Left lung (tissue), 4 donors: ENCODE measurements at regions not wholly inside any gene's neighbourhood (a gene's known extent, or its start where the extent isn't known, plus 50 kb on each side); places are given as distances from the start of the nearest gene placed in this dataset.

Experiments used
- ATAC-seq: fragments of 200-7000 bp; cut with Tn5 transposase; one replicate; pipeline ENCODE4 v1.9.1; 2020; ENCODE audit warnings: moderate library complexity
- DNase-seq, 4 donors: peaks; one replicate each; pipeline ENCODE4 v3.0.0-alpha.2; 2013 to 2020
- H3K27ac ChIP-seq, 2 donors: fragments of 200-600 bp; sonication (generic) in 1 of 2; one replicate each; pipeline versions ENCODE4 v1.5.0 to v1.8.0; 2020 to 2021
- H3K27me3 ChIP-seq, 2 donors: fragments of 200-600 bp; sonication (generic) in 1 of 2; one replicate each; pipeline versions ENCODE4 v1.5.0 to v1.8.0; 2020 to 2021
- H3K36me3 ChIP-seq, 2 donors: fragments of 200-600 bp; sonication (generic) in 1 of 2; one replicate each; pipeline versions ENCODE4 v1.5.0 to v1.8.0; 2020 to 2021
- H3K4me1 ChIP-seq, 2 donors: fragments of 200-600 bp; one replicate each; pipeline ENCODE4 v1.8.0; 2021
- H3K4me3 ChIP-seq, 2 donors: fragments of 200-600 bp; sonication (generic) in 1 of 2; one replicate each; pipeline versions ENCODE4 v1.5.0 to v1.8.0; 2020 to 2021; ENCODE audit warnings: mild to moderate bottlenecking in 1 of 2
- H3K9me3 ChIP-seq, 2 donors: fragments of 200-600 bp; sonication (generic) in 1 of 2; one replicate each; pipeline versions ENCODE4 v1.5.0 to v1.8.0; 2020 to 2021
- CTCF ChIP-seq, 2 donors: fragments of 200-600 bp; sonication (generic) in 1 of 2; IDR thresholded peaks; one replicate each; pipeline versions ENCODE4 v1.5.0 to v1.8.0; 2021; ENCODE audit warnings: antibody characterized with exemption in 2 of 2
- intact Hi-C, 2 donors: fragments of 100-400 bp; cut with DNase I; formaldehyde crosslinking; loops; one replicate each; pipeline versions ENCODE4 v1.11.2 to v1.14.2; 2022
- donor health status: DM: no; HTN: yes; CAD: no.
- donor health status: DM: no; HTN: no; CAD: no.

GRCh38 chr2:175401956-175402469 lies 220.5 kb upstream of the ATP5MC3 start:
- no peak for DNase-seq
- Histone ChIP-seq H3K9me3 (no peaks in the 10 kb centered on the region), H3K36me3 (no peaks in the 10 kb centered on the region), H3K27ac (no peak overlapping the region), H3K4me3 (no peak overlapping the region), H3K4me1 (no peaks in the 10 kb centered on the region), H3K27me3 (no peaks in the 10 kb centered on the region)
- TF ChIP-seq CTCF (IDR thresholded peaks at IDR 0.05), result no peak
- intact Hi-C loops, result no loop called here
- no peak for ATAC-seq

GRCh38 chr2:175400975-175401374 lies 219.5 kb upstream of the ATP5MC3 start:
- Histone ChIP-seq H3K27me3 (no peaks in the 10 kb centered on the region), H3K36me3 (no peaks in the 10 kb centered on the region), H3K9me3 (no peaks in the 10 kb centered on the region), H3K4me3 (no peak overlapping the region), H3K27ac (no peak overlapping the region), H3K4me1 (no peaks in the 10 kb centered on the region)
- DNase-seq, result no peak
- intact Hi-C loops, result no loop called here
- no peak for TF ChIP-seq CTCF (IDR thresholded peaks at IDR 0.05)
- ATAC-seq, result no peak

GRCh38 chr2:175399326-175399725 lies 217.8 kb upstream of the ATP5MC3 start:
- no peak for DNase-seq

DNA sequence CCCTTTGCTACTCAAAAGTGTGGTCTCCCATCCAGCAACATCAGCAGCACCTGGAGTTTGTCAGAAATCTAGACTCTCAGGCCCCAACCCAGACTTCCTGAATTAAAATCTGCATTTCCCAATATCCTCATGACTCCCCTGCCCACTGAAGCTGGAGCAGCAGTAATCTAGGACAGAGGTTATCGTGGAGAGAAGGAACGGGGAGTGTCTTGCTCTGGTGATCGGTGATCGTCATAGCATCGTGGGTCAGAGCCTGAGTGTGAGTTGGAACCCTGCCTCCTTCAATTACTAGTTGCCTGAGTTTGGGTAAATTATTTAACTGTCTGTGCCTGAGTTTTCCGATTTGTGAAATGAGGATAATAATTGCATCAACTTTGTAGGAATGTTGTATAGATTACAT lies 217.3 kb upstream of the ATP5MC3 start:
- intact Hi-C loops, result no loop called here
- no peaks in the 10 kb centered on the region for H3K9me3 ChIP-seq
- H3K4me3 ChIP-seq, result no peak overlapping the region
- no peaks in the 10 kb centered on the region for H3K36me3 ChIP-seq
- no peak for DNase-seq
- ATAC-seq, result no peak
- H3K27ac ChIP-seq, result no peak overlapping the region
- no peaks in the 10 kb centered on the region for H3K27me3 ChIP-seq
- no peaks in the 10 kb centered on the region for H3K4me1 ChIP-seq
- TF ChIP-seq CTCF (IDR thresholded peaks at IDR 0.05), result no peak

More at GRCh38 chr2:175399326-175399725, 217.8 kb upstream of the ATP5MC3 start:
- no peak overlapping the region for H3K27ac ChIP-seq
- intact Hi-C loops, result no loop called here
- H3K4me1 ChIP-seq, result no peaks in the 10 kb centered on the region
- no peak for TF ChIP-seq CTCF (IDR thresholded peaks at IDR 0.05)
- ATAC-seq, result no peak
- H3K36me3 ChIP-seq, result no peaks in the 10 kb centered on the region
- H3K27me3 ChIP-seq, result no peaks in the 10 kb centered on the region
- no peak overlapping the region for H3K4me3 ChIP-seq
- H3K9me3 ChIP-seq, result no peaks in the 10 kb centered on the region

DNA sequence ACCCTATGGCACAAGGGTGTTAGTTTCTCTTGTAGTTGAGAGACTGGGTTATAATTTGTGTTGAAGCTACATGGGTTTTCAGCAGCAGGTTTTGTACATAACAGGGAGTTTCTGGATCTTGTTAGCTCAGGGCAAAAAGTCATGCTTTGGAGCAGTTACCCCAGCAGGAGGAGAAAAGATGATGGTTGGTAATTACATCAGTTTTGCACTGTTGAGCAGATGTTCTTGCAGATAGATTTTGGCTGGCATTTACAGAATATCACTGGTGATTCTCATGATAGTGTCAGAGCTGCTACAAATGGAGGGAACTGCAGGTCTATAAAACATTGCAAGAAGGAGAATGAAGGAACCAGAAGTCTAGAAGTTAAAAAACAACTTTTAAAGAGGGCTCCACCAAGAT lies 215.2 kb upstream of the ATP5MC3 start:
- no peak for TF ChIP-seq CTCF (IDR thresholded peaks at IDR 0.05)
- no peaks in the 10 kb centered on the region for H3K9me3 ChIP-seq
- no peaks in the 10 kb centered on the region for H3K36me3 ChIP-seq
- no peaks in the 10 kb centered on the region for H3K27me3 ChIP-seq
- intact Hi-C loops, result no loop called here
- DNase-seq (no peak), ATAC-seq (no peak)
- H3K4me1 ChIP-seq, result no peaks in the 10 kb centered on the region
- H3K27ac ChIP-seq, result no peak overlapping the region
- no peak overlapping the region for H3K4me3 ChIP-seq
